Activated CD4-positive, alpha-beta memory T cell treated with anti-CD3 and anti-CD28 coated beads, Interleukin-2, amount 10 ng/mL, durations not matched to agents 7 days and 5 days (primary cell): ENCODE measurements at regions not wholly inside any gene's neighbourhood (a gene's known extent, or its start where the extent isn't known, plus 50 kb on each side); places are given as distances from the start of the nearest gene placed in this dataset.

Source experiments
- CTCF ChIA-PET: fragments of 350-600 bp; sonication (Branson Sonifier 250); formaldehyde crosslinking; loops from one replicate; lab custom pipeline; 2021; ENCODE audit warnings: antibody characterized with exemption, inconsistent platforms; lab: Charles Lee
- POLR2A ChIA-PET: fragments of 350-600 bp; sonication (Branson Sonifier 250); formaldehyde crosslinking; loops from one replicate; lab custom pipeline; 2021; ENCODE audit warnings: antibody characterized with exemption; lab: Charles Lee
- DNase-seq: peaks from one replicate; pipeline ENCODE4 v3.0.0-alpha.2; 2020
- H3K27ac Mint-ChIP-seq: one replicate; pipeline ENCODE4 v1.8.0; 2021; ENCODE audit warnings: mild to moderate bottlenecking, mixed read lengths
- H3K27me3 Mint-ChIP-seq: one replicate; pipeline ENCODE4 v1.8.0; 2021; ENCODE audit warnings: mixed read lengths
- H3K36me3 Mint-ChIP-seq: one replicate; pipeline ENCODE4 v1.8.0; 2021; ENCODE audit warnings: low read depth, mixed read lengths
- H3K4me1 Mint-ChIP-seq: one replicate; pipeline ENCODE4 v1.8.0; 2021; ENCODE audit warnings: mixed read lengths
- H3K4me3 Mint-ChIP-seq: one replicate; pipeline ENCODE4 v1.8.0; 2021; ENCODE audit warnings: mild to moderate bottlenecking, mixed read lengths
- H3K9me3 Mint-ChIP-seq: one replicate; pipeline ENCODE4 v1.8.0; 2021; ENCODE audit warnings: mixed read lengths

DNA sequence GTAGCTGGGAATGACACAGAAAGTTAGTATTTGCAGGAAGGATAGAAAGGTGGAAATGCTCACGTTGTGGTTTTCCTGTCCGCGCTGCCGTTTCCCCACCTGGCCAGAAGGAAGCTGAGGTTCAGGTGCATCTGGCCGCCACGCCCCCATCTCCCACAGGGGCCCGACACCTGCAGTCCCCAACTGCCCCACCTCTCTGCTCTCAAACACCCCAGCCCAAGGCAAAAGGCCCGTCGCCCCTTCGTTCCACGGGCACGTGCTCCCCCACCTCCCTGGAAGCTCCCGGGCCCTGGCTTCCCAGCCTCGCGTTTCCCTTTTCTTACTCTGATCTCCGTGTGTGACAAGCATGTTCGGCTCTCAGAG is 985.1 kb downstream of the BRD1 start:
- Mint-ChIP-seq H3K36me3 (no peaks in the 10 kb centered on the region), H3K4me3 (no peak overlapping the region), H3K9me3 (peaks cover 7% of the 10 kb centered on the region), H3K27ac (no peak overlapping the region), H3K4me1 (no peaks in the 10 kb centered on the region), H3K27me3 (no peaks in the 10 kb centered on the region)
- ChIA-PET POLR2A (no interaction called here), CTCF (no interaction called here)
- no peak for DNase-seq

GRCh38 chr22:48841881-48842582 is 985.6 kb downstream of the BRD1 start:
- Mint-ChIP-seq H3K36me3 (no peaks in the 10 kb centered on the region), H3K4me1 (no peaks in the 10 kb centered on the region), H3K27ac (no peak overlapping the region), H3K9me3 (peaks cover 13% of the 10 kb centered on the region), H3K4me3 (no peak overlapping the region), H3K27me3 (no peaks in the 10 kb centered on the region)
- POLR2A ChIA-PET = no interaction called here
- no peak for DNase-seq
- CTCF ChIA-PET = no interaction called here

- CTCF ChIA-PET = no interaction called here
- Mint-ChIP-seq H3K4me1 (no peaks in the 10 kb centered on the region), H3K4me3 (no peak overlapping the region), H3K27me3 (no peaks in the 10 kb centered on the region), H3K27ac (no peak overlapping the region), H3K36me3 (no peaks in the 10 kb centered on the region), H3K9me3 (peaks cover 15% of the 10 kb centered on the region)
- POLR2A ChIA-PET = no interaction called here
- DNase-seq = no peak
Measured at GRCh38 chr22:48840112-48840949, 987.3 kb downstream of the BRD1 start.

DNA sequence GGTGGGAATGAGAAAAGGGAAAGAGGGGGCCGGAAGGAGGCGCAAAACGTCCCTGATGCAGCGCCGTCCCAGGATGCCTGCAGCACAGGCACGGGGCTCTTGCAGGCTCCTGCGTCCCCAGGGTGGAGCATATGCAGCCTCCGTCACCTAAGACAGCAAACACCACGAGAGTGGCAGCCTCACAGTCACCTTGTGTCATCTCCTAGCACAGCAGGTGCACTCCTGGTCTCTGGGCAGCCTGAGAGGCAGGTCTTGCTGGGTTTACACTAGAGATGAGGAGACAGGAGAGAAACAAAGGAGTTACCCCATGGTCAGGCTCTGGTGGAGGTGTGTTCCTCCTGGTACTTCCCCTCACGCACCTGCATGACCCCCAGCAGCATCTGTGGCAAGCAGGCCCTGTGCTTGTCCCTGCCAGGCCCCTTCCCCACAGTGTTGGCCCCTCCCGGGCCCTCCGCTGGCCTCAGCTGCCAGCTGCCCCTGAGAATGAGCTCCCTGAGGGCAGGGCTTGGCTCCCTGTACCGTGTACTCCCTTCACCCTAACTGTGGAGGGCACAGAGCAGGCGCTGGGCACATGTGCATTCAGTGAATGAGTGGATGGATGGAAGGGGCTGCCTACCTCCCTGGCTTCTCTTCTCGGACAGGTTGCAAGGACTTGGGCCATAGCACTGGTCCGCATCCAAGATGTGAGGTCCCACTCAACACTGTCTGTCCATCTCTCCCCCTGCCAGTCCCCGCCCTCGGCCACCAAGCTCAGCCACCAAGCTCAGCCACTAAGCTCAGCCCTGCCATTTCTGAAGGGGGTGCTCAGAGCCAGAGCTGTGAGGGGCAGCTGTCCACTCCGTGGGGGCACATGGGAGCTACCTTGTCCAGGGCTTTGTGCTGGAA is 988.6 kb downstream of the BRD1 start:
- Mint-ChIP-seq H3K4me1 (no peaks in the 10 kb centered on the region), H3K4me3 (no peak overlapping the region), H3K9me3 (peaks cover 15% of the 10 kb centered on the region), H3K27me3 (no peaks in the 10 kb centered on the region), H3K36me3 (no peaks in the 10 kb centered on the region), H3K27ac (no peak overlapping the region)
- CTCF ChIA-PET = no interaction called here
- DNase-seq = no peak
- POLR2A ChIA-PET = no interaction called here

- H3K27me3 Mint-ChIP-seq = no peaks in the 10 kb centered on the region
- no peak overlapping the region for H3K4me3 Mint-ChIP-seq
- H3K4me1 Mint-ChIP-seq = peaks cover under 1% of the 10 kb centered on the region
- H3K36me3 Mint-ChIP-seq = no peaks in the 10 kb centered on the region
- CTCF ChIA-PET = no interaction called here
- DNase-seq = no peak
- H3K27ac Mint-ChIP-seq = no peak overlapping the region
- POLR2A ChIA-PET = no interaction called here
- peaks cover 16% of the 10 kb centered on the region for H3K9me3 Mint-ChIP-seq
Measured at GRCh38 chr22:48838376-48838775, 989.3 kb downstream of the BRD1 start.

DNA sequence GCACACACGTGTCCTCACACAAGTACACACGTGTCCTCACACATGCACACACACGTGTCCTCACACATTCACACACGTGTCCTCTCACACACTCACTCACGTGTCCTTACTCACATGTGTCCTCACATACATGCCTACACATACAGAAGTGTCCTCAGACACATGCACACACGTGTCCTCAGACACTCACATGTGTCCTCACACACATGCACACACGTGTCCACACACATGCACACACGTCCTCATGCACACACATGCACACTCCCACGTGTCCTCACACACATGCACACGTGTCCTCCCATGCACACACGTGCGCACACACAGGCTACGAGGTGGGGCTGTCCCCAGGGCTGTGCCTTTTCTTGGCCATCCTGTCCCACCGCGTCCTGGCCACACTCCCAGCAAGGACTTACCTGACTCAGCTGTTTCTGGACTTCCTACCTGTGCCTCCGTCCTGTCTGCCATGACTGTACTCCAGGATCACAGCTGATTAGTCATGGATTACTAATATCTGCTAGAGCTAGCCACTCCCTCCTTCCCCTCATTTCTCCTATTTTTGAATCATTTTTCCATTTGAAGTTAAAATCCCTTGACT is 990.2 kb downstream of the BRD1 start:
- Mint-ChIP-seq H3K36me3 (no peaks in the 10 kb centered on the region), H3K27me3 (no peaks in the 10 kb centered on the region), H3K4me3 (no peak overlapping the region), H3K9me3 (peaks cover 25% of the 10 kb centered on the region), H3K27ac (no peak overlapping the region), H3K4me1 (peaks cover 5% of the 10 kb centered on the region)
- ChIA-PET POLR2A (no interaction called here), CTCF (no interaction called here)
- no peak for DNase-seq

GRCh38 chr22:48836673-48837340 is 990.9 kb downstream of the BRD1 start:
- ChIA-PET POLR2A (no interaction called here), CTCF (no interaction called here)
- H3K9me3 Mint-ChIP-seq = peaks cover 25% of the 10 kb centered on the region
- no peak for DNase-seq
- no peak overlapping the region for H3K27ac Mint-ChIP-seq
- H3K4me3 Mint-ChIP-seq = no peak overlapping the region
- H3K4me1 Mint-ChIP-seq = peaks cover 5% of the 10 kb centered on the region
- H3K27me3 Mint-ChIP-seq = no peaks in the 10 kb centered on the region
- H3K36me3 Mint-ChIP-seq = no peaks in the 10 kb centered on the region

DNA sequence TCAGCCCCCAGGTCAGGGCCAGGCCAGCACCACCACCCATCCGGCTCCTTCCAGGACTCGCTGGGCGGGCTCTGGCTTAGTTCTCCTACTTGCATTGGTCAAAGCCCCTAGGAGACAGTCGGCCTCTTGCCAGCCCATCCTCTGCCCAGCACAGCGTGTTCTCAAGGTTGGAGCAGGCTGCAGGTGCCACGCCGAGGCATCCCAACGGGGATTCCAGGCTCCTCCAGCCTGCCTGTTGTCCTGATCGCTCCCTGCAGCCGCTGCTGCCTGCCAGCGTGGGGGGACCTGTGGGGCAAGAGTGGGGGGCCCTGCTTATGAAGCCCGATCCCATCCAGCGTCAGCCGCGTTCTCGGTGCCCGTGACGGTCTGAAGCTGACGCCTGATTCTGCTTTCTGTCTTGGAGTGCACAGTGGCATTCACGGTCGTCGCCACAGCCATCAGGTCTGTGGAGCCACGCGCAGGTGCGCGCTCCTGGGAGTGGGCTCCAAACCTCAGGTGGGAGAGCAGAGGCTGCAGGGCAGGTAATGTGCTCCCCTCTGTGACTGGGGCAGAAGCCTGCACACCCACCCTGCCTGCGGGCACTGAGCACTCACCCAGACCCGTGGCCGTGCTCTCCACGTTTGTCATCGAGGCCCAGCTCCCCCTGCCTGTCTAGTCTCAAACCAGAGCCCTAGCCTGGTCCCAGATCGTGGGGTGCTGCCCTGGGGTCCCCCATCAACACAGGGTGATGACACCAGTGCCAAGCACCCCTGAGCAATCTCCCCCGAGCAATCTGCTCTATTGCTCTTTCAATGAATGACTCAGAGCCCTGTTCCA is 991.6 kb downstream of the BRD1 start:
- Mint-ChIP-seq H3K4me3 (no peak overlapping the region), H3K27ac (no peak overlapping the region), H3K36me3 (no peaks in the 10 kb centered on the region), H3K9me3 (peaks cover 28% of the 10 kb centered on the region), H3K4me1 (peaks cover 5% of the 10 kb centered on the region), H3K27me3 (no peaks in the 10 kb centered on the region)
- no peak for DNase-seq
- ChIA-PET POLR2A (no interaction called here), CTCF (no interaction called here)

- CTCF ChIA-PET = no interaction called here
Measured at GRCh38 chr22:48835364-48835763, 992.3 kb downstream of the BRD1 start.

GRCh38 chr22:48834404-48834803 is 993.3 kb downstream of the BRD1 start:
- peaks cover 28% of the 10 kb centered on the region for H3K9me3 Mint-ChIP-seq
- H3K27ac Mint-ChIP-seq = no peak overlapping the region
- H3K27me3 Mint-ChIP-seq = no peaks in the 10 kb centered on the region
- H3K4me1 Mint-ChIP-seq = peaks cover 5% of the 10 kb centered on the region
- DNase-seq = no peak
- no peak overlapping the region for H3K4me3 Mint-ChIP-seq
- no peaks in the 10 kb centered on the region for H3K36me3 Mint-ChIP-seq
- ChIA-PET CTCF (no interaction called here), POLR2A (no interaction called here)

More at GRCh38 chr22:48835364-48835763, 992.3 kb downstream of the BRD1 start:
- H3K36me3 Mint-ChIP-seq = no peaks in the 10 kb centered on the region
- H3K27ac Mint-ChIP-seq = no peak overlapping the region
- no peak overlapping the region for H3K4me3 Mint-ChIP-seq
- no peak for DNase-seq
- peaks cover 28% of the 10 kb centered on the region for H3K9me3 Mint-ChIP-seq
- H3K4me1 Mint-ChIP-seq = peaks cover 5% of the 10 kb centered on the region
- H3K27me3 Mint-ChIP-seq = no peaks in the 10 kb centered on the region
- POLR2A ChIA-PET = no interaction called here

DNA sequence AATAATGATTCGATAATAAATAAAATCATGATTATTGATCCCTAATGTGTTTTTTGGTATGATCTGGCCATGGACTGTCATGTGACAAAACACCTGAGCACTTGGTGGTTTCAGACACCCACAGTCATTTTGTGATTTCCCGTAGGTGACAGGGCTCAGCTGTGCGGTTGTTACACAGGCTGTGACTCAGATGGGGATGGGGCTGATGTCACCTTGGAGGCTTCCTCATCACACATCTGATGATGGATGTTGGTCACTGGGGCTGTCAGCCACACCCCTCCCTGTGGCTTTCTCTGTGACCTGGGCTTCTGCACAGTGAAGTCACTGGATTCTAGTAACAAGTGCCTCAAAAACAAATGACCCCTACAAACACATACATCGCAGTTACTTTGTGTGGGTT is 995.1 kb downstream of the BRD1 start:
- H3K4me1 Mint-ChIP-seq = peaks cover 5% of the 10 kb centered on the region
- ChIA-PET POLR2A (no interaction called here), CTCF (no interaction called here)
- DNase-seq = peak; percentile 46
- no peak overlapping the region for H3K4me3 Mint-ChIP-seq
- H3K27ac Mint-ChIP-seq = no peak overlapping the region
- H3K9me3 Mint-ChIP-seq = peaks cover 21% of the 10 kb centered on the region
- no peaks in the 10 kb centered on the region for H3K27me3 Mint-ChIP-seq
- no peaks in the 10 kb centered on the region for H3K36me3 Mint-ChIP-seq

GRCh38 chr22:48829908-48830307 is 997.8 kb downstream of the BRD1 start:
- no peaks in the 10 kb centered on the region for H3K27me3 Mint-ChIP-seq
- H3K27ac Mint-ChIP-seq = no peak overlapping the region
- no peak overlapping the region for H3K4me3 Mint-ChIP-seq
- peaks cover 5% of the 10 kb centered on the region for H3K4me1 Mint-ChIP-seq
- H3K36me3 Mint-ChIP-seq = no peaks in the 10 kb centered on the region
- CTCF ChIA-PET = no interaction called here
- DNase-seq = no peak
- POLR2A ChIA-PET = no interaction called here
- H3K9me3 Mint-ChIP-seq = peaks cover 12% of the 10 kb centered on the region
